Neural crest cell (in vitro differentiated cells): ENCODE measurements at regions not wholly inside any gene's neighbourhood (a gene's known extent, or its start where the extent isn't known, plus 50 kb on each side); places are given as distances from the start of the nearest gene placed in this dataset.

Source experiments
- DNase-seq: peaks from one replicate; pipeline ENCODE4 v3.0.0; 2021; ENCODE audit warnings: low read depth, mixed read lengths, low spot score
- H3K27ac Mint-ChIP-seq: one replicate; pipeline ENCODE4 v1.8.0; 2021; ENCODE audit warnings: mild to moderate bottlenecking, mixed read lengths; ENCODE audit not compliant: unreplicated experiment
- H3K27me3 Mint-ChIP-seq: 2 replicates; pipeline ENCODE4 v1.8.0; 2021; ENCODE audit warnings: low read depth, mild to moderate bottlenecking, mixed read lengths
- H3K36me3 Mint-ChIP-seq: 2 replicates; pipeline ENCODE4 v1.8.0; 2021; ENCODE audit warnings: low read depth, mild to moderate bottlenecking, mixed read lengths
- H3K4me1 Mint-ChIP-seq: 2 replicates; pipeline ENCODE4 v1.8.0; 2021; ENCODE audit warnings: mixed read lengths
- H3K4me3 Mint-ChIP-seq: one replicate; pipeline ENCODE4 v1.8.0; 2021; ENCODE audit warnings: mild to moderate bottlenecking, mixed read lengths
- H3K9me3 Mint-ChIP-seq: 2 replicates; pipeline ENCODE4 v1.8.0; 2021; ENCODE audit warnings: mixed read lengths
- TF ChIP-seq, protein P1 (sequence below): fragments of 200-600 bp; sonication (generic); conservative IDR thresholded peaks from 2 replicates; pipeline ENCODE4 v1.5.0; 2021; ENCODE audit warnings: antibody characterized with exemption, mild to moderate bottlenecking

DNA sequence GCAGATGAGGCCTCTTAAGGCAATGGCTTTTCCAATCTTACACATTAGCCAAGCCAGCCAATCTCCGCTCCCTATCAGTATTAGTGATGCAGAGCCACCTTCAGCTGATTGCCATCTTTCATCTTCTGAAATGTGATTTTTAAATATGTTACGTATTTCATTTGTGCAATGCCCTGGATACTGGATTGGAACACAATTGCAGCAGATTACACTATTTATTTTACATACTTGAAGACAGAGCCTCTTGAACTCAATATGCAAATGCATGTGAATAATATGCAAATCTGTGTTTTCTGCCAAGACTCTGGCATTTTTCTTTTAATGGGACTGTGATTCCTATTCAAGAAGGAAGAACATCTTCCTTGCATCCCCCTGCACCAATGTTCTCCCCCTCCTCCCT is 90.5 kb downstream of the GRIN2B start:
- Mint-ChIP-seq H3K4me1 (peaks cover 10% of the 10 kb centered on the region), H3K9me3 (no peaks in the 10 kb centered on the region), H3K4me3 (no peak overlapping the region), H3K36me3 (no peaks in the 10 kb centered on the region), H3K27me3 (no peaks in the 10 kb centered on the region), H3K27ac (no peak overlapping the region)
- TF ChIP-seq, protein P1, sequence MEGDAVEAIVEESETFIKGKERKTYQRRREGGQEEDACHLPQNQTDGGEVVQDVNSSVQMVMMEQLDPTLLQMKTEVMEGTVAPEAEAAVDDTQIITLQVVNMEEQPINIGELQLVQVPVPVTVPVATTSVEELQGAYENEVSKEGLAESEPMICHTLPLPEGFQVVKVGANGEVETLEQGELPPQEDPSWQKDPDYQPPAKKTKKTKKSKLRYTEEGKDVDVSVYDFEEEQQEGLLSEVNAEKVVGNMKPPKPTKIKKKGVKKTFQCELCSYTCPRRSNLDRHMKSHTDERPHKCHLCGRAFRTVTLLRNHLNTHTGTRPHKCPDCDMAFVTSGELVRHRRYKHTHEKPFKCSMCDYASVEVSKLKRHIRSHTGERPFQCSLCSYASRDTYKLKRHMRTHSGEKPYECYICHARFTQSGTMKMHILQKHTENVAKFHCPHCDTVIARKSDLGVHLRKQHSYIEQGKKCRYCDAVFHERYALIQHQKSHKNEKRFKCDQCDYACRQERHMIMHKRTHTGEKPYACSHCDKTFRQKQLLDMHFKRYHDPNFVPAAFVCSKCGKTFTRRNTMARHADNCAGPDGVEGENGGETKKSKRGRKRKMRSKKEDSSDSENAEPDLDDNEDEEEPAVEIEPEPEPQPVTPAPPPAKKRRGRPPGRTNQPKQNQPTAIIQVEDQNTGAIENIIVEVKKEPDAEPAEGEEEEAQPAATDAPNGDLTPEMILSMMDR = no peak
- no peak for DNase-seq

DNA sequence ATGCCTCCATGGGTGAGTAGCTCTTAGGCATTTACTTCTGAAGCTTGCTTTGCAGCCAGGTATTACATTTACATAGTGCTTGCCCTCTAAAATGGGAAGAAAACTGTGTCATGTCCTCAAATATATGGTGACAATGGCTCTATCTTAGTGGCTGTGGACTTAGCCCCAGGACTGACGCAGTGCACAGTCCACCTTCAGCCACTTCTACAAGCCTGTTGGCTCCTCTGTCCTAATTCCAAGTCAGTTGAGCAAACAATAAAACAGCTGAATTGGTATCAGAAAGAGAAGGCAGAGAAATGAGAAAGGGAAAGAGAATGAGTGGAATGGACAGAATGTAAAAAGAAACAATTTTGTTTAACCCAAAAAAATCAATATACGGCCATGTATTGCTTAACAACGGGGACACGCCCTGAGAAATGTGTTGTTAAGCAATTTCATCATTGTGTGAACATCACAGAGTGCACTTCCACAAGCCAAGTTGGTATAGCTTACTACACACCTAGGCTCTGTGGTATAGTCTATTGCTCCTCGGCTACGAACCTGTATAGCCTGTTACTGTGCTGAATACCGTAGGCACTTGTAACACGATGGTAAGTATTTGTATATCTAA is 93.5 kb downstream of the GRIN2B start:
- no peaks in the 10 kb centered on the region for H3K36me3 Mint-ChIP-seq
- H3K9me3 Mint-ChIP-seq = peaks cover under 1% of the 10 kb centered on the region
- H3K4me3 Mint-ChIP-seq = no peak overlapping the region
- no peak for DNase-seq
- TF ChIP-seq, protein P1 = no peak
- no peaks in the 10 kb centered on the region for H3K27me3 Mint-ChIP-seq
- H3K4me1 Mint-ChIP-seq = peaks cover 10% of the 10 kb centered on the region
- H3K27ac Mint-ChIP-seq = no peak overlapping the region

DNA sequence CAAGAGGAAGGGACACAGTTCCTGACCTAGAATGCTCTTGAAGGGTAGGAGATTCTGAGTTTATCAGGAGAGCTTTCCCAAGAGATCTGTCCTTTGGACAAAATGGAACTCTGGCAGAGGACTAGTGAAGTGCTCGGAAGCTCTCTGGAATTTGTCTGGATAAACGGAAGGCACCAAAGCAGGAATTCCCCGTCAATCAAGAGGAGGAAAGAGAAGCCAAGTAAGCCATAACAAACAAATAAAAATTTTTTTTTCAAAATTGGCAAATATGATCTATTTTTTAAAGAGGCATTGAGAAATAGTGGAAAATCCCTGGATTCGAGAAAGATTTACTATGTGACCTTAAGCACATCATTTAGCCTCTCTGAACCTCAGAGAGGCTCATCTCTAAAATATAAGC is 99.2 kb downstream of the GRIN2B start:
- H3K36me3 Mint-ChIP-seq = no peaks in the 10 kb centered on the region
- H3K4me1 Mint-ChIP-seq = no peaks in the 10 kb centered on the region
- TF ChIP-seq, protein P1 = no peak
- peaks cover 2% of the 10 kb centered on the region for H3K9me3 Mint-ChIP-seq
- no peak overlapping the region for H3K4me3 Mint-ChIP-seq
- H3K27me3 Mint-ChIP-seq = no peaks in the 10 kb centered on the region
- no peak overlapping the region for H3K27ac Mint-ChIP-seq
- no peak for DNase-seq

DNA sequence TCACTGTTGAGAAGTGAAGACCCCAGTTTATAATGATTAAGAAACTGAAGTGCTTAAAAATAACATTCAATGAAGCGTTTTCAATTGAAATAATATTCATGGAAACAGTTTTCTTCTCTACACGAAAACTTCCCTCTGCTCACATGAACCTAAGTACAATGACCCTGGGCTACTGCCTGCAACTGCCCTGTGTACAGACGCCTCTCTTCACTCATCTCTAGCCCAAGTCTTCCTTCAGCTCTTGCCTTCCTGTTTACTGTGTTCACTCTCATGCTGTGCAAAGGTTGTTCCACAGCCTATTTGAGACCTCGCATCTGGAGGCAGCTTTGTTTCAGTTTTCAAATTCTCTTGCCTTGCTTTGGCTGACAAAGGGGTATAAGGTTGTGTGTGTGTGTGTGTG is 100.8 kb downstream of the GRIN2B start:
- H3K4me3 Mint-ChIP-seq = no peak overlapping the region
- H3K9me3 Mint-ChIP-seq = peaks cover 2% of the 10 kb centered on the region
- DNase-seq = no peak
- TF ChIP-seq, protein P1 = no peak
- no peaks in the 10 kb centered on the region for H3K36me3 Mint-ChIP-seq
- H3K27ac Mint-ChIP-seq = no peak overlapping the region
- H3K4me1 Mint-ChIP-seq = no peaks in the 10 kb centered on the region
- no peaks in the 10 kb centered on the region for H3K27me3 Mint-ChIP-seq

DNA sequence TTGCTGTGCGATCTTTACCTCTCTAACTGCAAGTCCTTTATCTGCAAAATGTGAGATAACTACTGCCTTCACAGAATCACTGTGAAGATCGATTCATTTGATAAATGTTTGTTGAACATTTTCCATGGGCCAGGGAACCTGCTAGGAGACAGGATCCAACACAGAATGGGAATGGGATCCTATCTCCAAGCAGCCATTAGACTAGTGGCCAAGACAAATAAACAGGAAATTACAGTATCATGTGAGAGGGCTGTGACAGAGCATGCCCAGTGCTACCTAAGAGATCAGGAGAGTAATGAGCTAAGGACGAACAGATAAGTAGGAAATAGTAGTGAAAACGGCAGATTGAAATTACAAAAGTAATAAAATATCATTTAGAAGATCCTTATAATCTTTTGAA is 105.7 kb downstream of the GRIN2B start:
- Mint-ChIP-seq H3K4me1 (no peaks in the 10 kb centered on the region), H3K27ac (no peak overlapping the region), H3K4me3 (no peak overlapping the region), H3K9me3 (no peaks in the 10 kb centered on the region), H3K27me3 (no peaks in the 10 kb centered on the region), H3K36me3 (no peaks in the 10 kb centered on the region)
- no peak for DNase-seq
- TF ChIP-seq, protein P1 = no peak
